H7 (cell line): ENCODE measurements at regions not wholly inside any gene's neighbourhood (a gene's known extent, or its start where the extent isn't known, plus 50 kb on each side); places are given as distances from the start of the nearest gene placed in this dataset.
"Not testable (repeated sequence)": the region's sequence is repeated elsewhere in the genome, so short reads cannot be mapped to it uniquely, and the experiment has no call there.

Experiments used
- DNase-seq: peaks from one replicate; pipeline ENCODE4 v3.0.0; 2012
- H3K27me3 ChIP-seq: 2 replicates; pipeline ENCODE4 v1.6.0; 2011; ENCODE audit warnings: mild to moderate bottlenecking, low read length; ENCODE audit not compliant: control insufficient read depth, insufficient read depth
- H3K36me3 ChIP-seq: replicated peaks from 2 replicates; pipeline ENCODE4 v1.5.1; 2011; ENCODE audit warnings: low read length; ENCODE audit not compliant: control insufficient read depth, insufficient read depth
- H3K4me3 ChIP-seq: 2 replicates; pipeline ENCODE4 v1.5.1; 2011; ENCODE audit warnings: low read depth, mild to moderate bottlenecking, control low read depth, low read length, moderate library complexity; ENCODE audit not compliant: insufficient read depth

DNA sequence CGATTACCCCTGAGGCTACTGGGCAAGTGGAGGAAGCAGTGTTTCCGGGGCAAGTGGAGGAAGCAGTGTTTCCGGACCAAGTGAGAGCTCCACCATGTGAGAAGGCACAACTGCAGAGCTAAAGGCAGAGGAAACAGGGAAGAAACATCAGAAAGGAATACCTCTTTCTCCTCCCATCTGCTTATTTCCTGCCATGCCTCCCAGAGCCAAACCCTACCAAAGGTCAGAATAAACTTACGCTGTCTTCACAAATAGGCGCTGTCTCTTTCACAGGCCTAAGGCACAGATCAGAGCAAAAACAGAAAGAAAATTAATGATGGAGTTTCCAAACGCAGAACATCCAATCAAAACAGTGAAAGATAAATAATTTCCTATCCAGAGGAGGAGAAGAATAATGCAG is 153.0 kb downstream of the ATOH1 start:
- no peaks in the 10 kb centered on the region for H3K27me3 ChIP-seq

DNA sequence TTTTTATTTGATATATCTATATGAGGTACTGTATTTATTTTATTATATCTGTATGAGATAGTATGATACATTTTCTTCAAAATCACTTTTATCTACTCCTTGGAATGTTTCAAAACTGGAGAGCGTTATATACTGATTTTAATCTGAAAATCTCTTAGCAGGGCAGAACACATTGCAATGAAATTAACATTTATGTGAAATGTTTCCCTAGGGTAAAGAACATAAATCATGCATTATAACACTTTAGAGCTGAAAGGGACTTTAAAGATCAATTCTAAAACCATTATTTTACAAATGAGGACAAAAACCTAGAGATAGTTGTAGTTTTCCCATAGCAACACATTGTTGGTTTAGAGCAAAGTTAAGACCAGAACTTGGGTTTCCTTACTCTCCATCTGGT is 153.7 kb downstream of the ATOH1 start:
- Histone ChIP-seq H3K4me3 (no peak overlapping the region), H3K27me3 (no peaks in the 10 kb centered on the region), H3K36me3 (no peaks in the 10 kb centered on the region)
- no peak for DNase-seq

More for the DNA sequence above, 153.0 kb downstream of the ATOH1 start:
- no peak for DNase-seq
- no peaks in the 10 kb centered on the region for H3K36me3 ChIP-seq
- H3K4me3 ChIP-seq: no peak overlapping the region

DNA sequence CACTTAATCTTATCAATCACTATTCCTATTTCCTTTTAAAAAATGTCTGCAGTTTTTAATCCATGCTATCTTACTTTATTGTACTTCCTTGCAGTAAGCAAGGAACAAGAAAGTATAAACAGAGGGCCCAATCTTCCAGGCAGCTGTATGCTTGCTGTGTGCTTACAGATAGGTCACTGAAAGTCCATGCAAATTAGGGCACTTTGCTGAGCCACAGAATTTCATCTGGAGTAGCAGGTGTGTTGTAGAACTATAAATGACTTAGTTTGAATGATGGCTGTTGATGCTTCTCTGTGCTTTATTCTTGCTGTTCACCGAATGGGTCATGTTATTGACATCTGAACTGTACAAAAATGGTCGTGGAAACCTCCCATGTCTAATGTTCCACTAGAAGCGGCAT is 154.6 kb downstream of the ATOH1 start:
- no peak for DNase-seq
- Histone ChIP-seq H3K36me3 (no peaks in the 10 kb centered on the region), H3K27me3 (no peaks in the 10 kb centered on the region), H3K4me3 (no peak overlapping the region)

DNA sequence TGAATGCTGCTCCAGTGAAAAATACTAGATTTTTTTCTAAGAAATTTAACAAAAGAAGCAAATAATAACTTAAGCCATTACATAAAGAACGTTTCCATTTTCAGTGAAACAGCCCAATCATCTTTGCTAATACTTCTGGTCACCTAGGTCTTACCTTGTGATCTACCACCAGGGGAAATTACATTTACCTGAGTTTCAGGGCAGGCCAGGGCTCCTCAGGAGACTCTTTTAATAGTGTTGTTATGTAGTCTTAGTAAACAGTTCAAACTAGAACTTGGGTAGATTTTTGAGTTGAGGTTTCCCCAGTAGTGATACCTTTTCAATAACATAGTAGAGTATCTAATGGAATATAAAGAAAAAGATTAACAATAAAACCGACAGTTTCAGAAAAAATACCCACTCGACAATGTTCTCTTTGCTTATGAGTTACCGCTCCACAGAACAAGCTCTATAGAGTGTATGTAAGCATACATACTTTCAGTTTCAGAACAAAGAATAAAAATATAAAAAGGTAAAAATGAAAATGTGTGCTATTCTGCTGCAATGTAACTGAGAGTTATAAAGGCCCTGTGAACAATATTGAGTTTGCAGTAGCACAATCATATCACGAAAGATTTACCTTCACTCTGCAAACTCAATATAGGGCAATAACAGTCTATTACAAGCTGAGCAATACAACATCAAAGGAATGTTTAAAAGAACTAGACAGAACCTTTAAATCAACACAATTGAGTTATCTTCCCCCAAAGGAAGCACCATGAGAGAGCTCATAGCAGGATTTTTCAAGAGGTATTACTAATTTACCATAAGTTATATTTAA is 165.8 kb downstream of the ATOH1 start:
- no peak for DNase-seq
- H3K4me3 ChIP-seq: no peak overlapping the region
- H3K36me3 ChIP-seq: no peaks in the 10 kb centered on the region
- H3K27me3 ChIP-seq: no peaks in the 10 kb centered on the region

DNA sequence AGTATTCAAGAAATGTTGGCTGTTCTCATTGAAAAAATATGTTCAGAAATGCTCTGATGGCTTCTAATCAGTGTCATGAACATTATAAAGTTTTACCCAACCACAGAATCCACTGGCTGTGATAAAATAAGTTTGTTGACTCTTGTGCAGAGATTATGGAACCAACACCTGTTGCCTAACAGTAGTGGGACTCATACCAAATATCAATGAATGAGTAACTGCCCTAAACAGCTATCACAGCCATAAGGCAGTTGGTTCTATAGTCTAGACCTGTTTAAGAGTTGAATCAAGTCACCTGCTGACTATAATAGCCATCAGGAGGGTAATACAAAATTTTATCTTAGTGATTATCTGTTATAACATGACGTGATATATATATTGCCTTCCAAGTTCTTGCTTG is 168.3 kb downstream of the ATOH1 start:
- Histone ChIP-seq H3K36me3 (no peaks in the 10 kb centered on the region), H3K4me3 (no peak overlapping the region), H3K27me3 (no peaks in the 10 kb centered on the region)
- no peak for DNase-seq

DNA sequence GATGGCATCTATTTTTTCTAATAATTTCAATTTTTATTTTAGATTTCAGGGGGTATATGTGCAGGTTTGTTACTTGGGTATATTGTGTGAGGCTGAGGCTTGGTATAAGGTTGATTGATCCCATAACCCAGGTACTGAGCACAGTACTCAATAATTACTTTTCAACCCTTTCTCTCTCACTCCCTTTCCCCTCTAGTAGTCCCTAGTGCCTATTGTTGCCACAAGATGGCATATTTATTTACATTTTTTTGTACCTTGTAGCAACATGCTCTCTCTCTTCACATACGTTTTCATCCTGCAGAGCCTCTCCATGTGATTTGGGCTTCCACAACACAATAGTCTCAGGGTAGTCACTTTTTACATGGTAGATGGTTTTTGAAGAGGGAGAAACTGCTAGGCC is 172.0 kb downstream of the ATOH1 start:
- H3K27me3 ChIP-seq: no peaks in the 10 kb centered on the region
- no peaks in the 10 kb centered on the region for H3K36me3 ChIP-seq
- no peak overlapping the region for H3K4me3 ChIP-seq
- no peak for DNase-seq

DNA sequence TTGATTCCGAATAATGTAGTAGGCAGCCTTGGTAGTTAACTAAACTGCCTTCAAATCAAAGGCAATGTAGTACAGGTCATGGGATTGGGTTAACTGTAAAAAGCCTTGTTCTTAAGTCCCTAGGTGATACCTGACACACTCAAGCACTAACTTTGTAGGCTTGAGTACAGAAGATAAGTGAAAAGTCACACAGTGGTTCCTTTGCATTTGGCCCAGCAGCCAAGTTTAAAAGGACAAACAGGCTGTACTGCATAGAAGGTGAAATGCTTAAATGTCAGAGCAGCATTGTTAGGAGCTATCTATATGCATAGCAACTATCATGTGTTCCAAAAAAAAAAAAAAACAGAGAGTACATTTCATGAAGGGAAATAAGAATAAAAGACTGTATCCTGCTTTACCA is 178.4 kb downstream of the ATOH1 start:
- Histone ChIP-seq H3K27me3 (no peaks in the 10 kb centered on the region), H3K36me3 (no peaks in the 10 kb centered on the region), H3K4me3 (no peak overlapping the region)
- DNase-seq: no peak

DNA sequence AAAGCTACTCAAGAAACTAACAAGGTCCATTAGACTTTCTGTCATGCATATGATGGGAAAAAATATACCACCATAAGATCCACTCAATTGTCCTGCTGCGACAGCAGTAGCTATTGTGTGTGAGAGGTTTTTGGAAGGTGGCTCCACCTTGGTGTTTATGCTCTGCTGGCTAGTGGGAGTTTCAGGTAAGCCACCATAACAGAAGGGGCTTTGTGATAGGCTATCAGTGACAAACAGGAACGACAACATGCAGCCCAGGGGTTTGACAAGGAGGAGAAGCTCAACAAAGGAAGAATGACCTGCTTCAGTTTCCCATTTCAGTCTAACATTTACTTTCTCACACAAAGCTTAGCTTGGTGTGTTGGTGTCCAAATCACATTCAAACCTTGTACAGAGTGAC is 182.6 kb downstream of the ATOH1 start:
- DNase-seq: no peak
- no peaks in the 10 kb centered on the region for H3K36me3 ChIP-seq
- no peak overlapping the region for H3K4me3 ChIP-seq
- H3K27me3 ChIP-seq: no peaks in the 10 kb centered on the region

DNA sequence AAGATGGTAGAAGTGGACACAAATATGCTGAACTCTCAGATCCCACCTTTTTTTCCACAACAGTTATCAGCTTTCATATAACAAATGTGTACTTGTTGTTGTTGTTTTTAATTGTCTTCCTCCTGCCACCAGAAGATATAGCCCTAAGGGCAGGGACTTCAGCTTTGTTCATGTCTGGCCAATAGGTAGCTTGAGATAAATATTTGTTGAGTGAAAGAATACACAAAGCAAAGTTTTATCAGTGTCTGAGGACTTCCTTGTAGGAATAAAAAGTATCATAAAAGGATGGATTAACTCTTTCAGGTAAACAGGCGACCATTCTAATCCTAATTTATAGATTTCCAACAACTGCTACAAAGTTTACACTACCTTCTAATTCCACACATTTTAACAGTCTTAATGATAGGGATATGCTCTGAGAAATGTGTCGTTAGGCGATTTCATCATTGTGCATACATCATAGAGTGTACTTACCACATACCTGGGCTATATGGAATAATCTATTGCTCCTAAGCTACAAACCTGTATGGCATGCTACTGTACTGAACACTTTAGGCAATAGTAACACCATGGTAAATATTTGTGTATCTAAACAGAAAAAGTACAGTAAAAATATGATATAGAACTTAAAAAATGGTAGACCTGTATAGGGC is 186.1 kb downstream of the ATOH1 start:
- H3K36me3 ChIP-seq: no peaks in the 10 kb centered on the region
- no peak overlapping the region for H3K4me3 ChIP-seq
- DNase-seq: no peak
- no peaks in the 10 kb centered on the region for H3K27me3 ChIP-seq

DNA sequence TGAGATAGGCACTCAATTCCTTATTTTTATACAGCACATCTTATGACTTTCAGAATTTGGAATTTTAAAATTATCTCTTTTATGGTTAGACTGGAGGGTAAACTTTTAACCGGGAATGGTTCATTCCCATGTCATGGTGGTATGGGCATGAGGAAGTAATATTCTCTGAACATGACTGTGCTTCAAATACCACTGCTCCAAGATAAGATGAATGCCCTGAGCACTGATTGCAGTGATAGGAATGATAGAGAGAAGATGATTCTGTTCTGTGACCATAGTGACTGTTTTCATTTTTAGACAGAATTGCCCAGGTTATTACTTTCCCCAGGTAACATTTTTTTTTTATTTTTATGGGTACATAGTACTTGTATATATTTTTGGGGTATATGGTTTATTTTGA is 187.4 kb downstream of the ATOH1 start:
- Histone ChIP-seq H3K36me3 (no peaks in the 10 kb centered on the region), H3K4me3 (no peak overlapping the region), H3K27me3 (no peaks in the 10 kb centered on the region)
- no peak for DNase-seq

DNA sequence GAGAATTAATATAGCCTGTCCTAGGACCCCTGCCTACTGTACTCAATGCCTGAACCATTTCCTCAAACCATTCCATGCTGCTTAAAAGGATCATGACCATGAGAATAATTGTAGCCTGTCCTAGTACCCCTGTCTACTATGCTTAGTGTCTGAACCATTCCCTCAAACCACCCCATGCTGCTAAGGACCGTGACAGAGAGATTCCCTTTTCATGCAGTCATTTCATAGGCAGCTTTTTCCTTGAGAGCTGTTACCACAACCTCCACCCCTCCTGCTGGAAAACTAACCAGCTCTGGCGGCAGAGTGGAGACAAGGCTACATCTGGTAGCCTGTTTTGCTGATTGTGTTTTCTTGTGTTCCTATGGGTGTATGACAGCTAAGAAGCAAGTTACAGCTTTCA is 174.9 kb upstream of the SMARCAD1 start:
- Histone ChIP-seq H3K36me3 (no peaks in the 10 kb centered on the region), H3K27me3 (no peaks in the 10 kb centered on the region), H3K4me3 (no peak overlapping the region)
- DNase-seq: peak; percentile 4

DNA sequence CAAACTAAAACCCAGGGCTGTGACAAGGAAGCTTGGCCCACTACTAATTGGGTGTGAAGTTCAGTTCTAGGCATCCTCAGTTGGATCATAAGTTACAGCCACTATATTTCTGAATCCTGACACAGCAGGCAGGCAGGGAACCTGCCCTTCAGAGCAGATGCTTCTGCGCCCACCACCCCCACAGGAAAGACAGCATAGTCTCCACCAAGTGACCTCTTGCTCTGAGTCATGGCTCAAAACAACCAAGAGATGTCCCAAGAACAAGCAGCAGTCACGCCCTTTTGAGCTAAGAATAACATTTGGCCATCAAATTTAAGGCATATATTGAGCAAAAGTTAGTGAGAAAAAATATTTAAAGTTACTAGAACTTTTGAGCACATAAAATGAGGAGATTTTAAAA is 170.7 kb upstream of the SMARCAD1 start:
- Histone ChIP-seq H3K27me3 (no peaks in the 10 kb centered on the region), H3K36me3 (no peaks in the 10 kb centered on the region), H3K4me3 (no peak overlapping the region)
- DNase-seq: peak; percentile 3

DNA sequence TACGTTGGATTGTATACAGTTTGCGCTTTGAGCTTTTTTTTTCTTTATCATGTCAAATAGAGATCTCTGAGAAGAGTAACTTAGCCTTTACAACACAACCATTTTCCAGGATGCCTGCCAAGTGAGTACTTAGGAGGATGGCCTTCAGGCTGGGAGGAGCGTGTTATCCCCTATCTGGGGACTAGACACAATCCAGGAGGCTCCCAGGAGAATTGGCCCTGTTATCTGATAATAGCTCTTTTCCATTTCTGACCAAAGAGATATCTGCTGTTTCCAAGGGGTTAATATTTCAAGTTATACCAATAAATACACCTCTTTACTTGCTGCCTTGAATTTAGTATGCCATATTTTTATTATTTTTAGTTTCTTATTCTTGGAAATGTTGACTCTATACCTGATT is 169.5 kb upstream of the SMARCAD1 start:
- Histone ChIP-seq H3K27me3 (no peaks in the 10 kb centered on the region), H3K36me3 (no peaks in the 10 kb centered on the region), H3K4me3 (no peak overlapping the region)
- DNase-seq: no peak

DNA sequence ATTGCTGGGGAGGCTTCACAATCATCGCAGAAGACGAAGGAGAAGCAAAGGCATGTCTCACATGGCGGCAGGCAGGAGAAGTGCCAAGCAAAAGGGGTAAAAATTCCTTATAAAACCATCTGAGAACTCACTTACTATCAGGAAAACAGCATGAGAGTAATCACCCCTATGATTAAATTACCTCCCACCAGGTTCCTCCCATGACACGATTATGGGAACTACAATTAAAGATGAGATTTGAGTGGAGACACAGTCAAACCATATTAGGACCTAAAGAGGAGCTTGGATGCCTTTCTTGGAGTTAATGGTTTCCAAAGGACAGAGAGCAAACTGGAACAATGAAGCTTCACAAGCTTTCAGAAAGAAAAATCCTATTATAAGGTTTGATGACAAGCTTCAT is 168.4 kb upstream of the SMARCAD1 start:
- no peaks in the 10 kb centered on the region for H3K36me3 ChIP-seq
- H3K4me3 ChIP-seq: no peak overlapping the region
- H3K27me3 ChIP-seq: no peaks in the 10 kb centered on the region
- no peak for DNase-seq

DNA sequence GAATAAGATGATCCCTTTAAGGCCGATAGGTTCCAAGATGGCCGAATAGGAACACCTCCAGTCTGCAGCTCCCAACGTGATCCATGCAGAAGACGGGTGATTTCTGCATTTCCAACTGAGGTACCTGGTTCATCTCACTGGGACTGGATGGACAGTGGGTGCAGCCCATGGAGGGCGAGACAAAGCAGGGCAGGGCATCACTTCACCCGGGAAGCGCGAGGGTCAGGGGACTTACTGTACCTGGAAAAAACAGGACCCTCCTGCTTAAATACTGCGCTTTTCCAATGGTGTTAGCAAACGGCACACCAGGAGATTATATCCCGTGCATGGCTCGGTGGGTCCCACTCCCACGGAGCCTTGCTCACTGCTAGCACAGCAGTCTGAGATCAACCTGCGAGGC is 163.2 kb upstream of the SMARCAD1 start:
- DNase-seq, H3K36me3 ChIP-seq, H3K4me3 ChIP-seq, H3K27me3 ChIP-seq: not testable (repeated sequence)
